ENCODE measurements at regions not wholly inside any gene's neighbourhood (a gene's known extent, or its start where the extent isn't known, plus 50 kb on each side); places are given as distances from the start of the nearest gene placed in this dataset.

- POLR2A ChIA-PET: no interaction called here
Observed at GRCh38 chr10:89153971-89154370, 53.1 kb downstream of the CH25H start.

GRCh38 chr10:89153116-89153515, 54.0 kb downstream of the CH25H start:
- Histone ChIP-seq H3K36me3 (ENCODE audit: control insufficient read depth in 4 of 4, insufficient read depth in 4 of 4, low read length in 3 of 4) (no peaks in the 10 kb centered on the region), H3K4me3 (ENCODE audit: control insufficient read depth in 1 of 7, extremely low read depth in 1 of 7, insufficient read depth in 4 of 7, low read depth in 2 of 7, low read length in 6 of 7) (no peak overlapping the region), H3K9me3 (ENCODE audit: control extremely low read depth in 1 of 5, control insufficient read depth in 4 of 5, insufficient read depth in 2 of 5, low read depth in 1 of 5, low read length in 4 of 5) (peaks cover 0 to 2% (median 0%) of the 10 kb centered on the region in 5 experiments), H3K27me3 (replicated peaks in 2 of 5; ENCODE audit: control insufficient read depth in 4 of 5, insufficient read depth in 5 of 5, low read length in 4 of 5) (no peaks in the 10 kb centered on the region), H3K27ac (ENCODE audit: insufficient read depth in 1 of 2, low read depth in 1 of 2, low read length in 2 of 2, poor library complexity in 1 of 2, severe bottlenecking in 2 of 2) (no peak overlapping the region), H3K4me1 (ENCODE audit: control extremely low read depth in 1 of 4, control insufficient read depth in 4 of 4, insufficient read depth in 4 of 4, low read length in 3 of 4) (peaks cover 0 to 3% (median 0%) of the 10 kb centered on the region in 4 experiments)
- CTCF ChIA-PET: no interaction called here
- DNase-seq: no peak
- POLR2A ChIA-PET: no interaction called here
- WGBS (ENCODE audit: insufficient coverage): 94% methylated on average over 2 of the region's 3 CpGs

More at GRCh38 chr10:89153971-89154370, 53.1 kb downstream of the CH25H start:
- H3K27ac ChIP-seq (ENCODE audit: insufficient read depth in 1 of 2, low read depth in 1 of 2, low read length in 2 of 2, poor library complexity in 1 of 2, severe bottlenecking in 2 of 2): no peak overlapping the region
- no peaks in the 10 kb centered on the region for H3K27me3 ChIP-seq (replicated peaks in 2 of 5; ENCODE audit: control insufficient read depth in 4 of 5, insufficient read depth in 5 of 5, low read length in 4 of 5)
- CTCF ChIA-PET: no interaction called here
- H3K4me3 ChIP-seq (ENCODE audit: control insufficient read depth in 1 of 7, extremely low read depth in 1 of 7, insufficient read depth in 4 of 7, low read depth in 2 of 7, low read length in 6 of 7): no peak overlapping the region
- peaks cover 0 to 12% (median under 1%) of the 10 kb centered on the region in 4 experiments for H3K4me1 ChIP-seq (ENCODE audit: control extremely low read depth in 1 of 4, control insufficient read depth in 4 of 4, insufficient read depth in 4 of 4, low read length in 3 of 4)
- no peaks in the 10 kb centered on the region for H3K9me3 ChIP-seq (ENCODE audit: control extremely low read depth in 1 of 5, control insufficient read depth in 4 of 5, insufficient read depth in 2 of 5, low read depth in 1 of 5, low read length in 4 of 5)
- DNase-seq: no peak
- WGBS (ENCODE audit: insufficient coverage): no CpG with 5 or more reads among the region's 1 CpG
- H3K36me3 ChIP-seq (ENCODE audit: control insufficient read depth in 4 of 4, insufficient read depth in 4 of 4, low read length in 3 of 4): no peaks in the 10 kb centered on the region

GRCh38 chr10:89151857-89152256, 55.3 kb downstream of the CH25H start:
- 100% methylated on average over 1 of the region's 2 CpGs for WGBS (ENCODE audit: insufficient coverage)

DNA sequence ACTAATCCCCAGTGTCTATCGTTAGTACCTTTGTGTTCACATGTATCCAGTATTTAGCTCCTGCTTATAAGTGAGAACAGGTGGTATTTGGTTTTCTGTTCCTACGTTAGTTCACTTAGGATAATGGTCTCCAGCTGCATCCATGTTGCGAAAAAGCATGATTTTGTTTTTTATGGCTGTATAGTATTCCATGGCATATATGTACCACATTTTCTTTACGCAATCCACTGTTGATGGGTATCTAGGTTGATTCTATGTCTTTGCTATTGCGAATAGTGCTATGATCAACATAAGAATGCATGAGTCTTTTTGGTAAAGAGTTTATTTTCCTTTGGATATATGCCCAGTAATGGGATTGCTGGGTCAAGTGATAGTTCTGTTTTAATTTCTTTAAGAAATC, 59.1 kb downstream of the CH25H start:
- DNase-seq: no peak
- 100% methylated on average over 1 of the region's 5 CpGs for WGBS (ENCODE audit: insufficient coverage)
- Histone ChIP-seq H3K4me3 (ENCODE audit: control insufficient read depth in 1 of 7, extremely low read depth in 1 of 7, insufficient read depth in 4 of 7, low read depth in 2 of 7, low read length in 6 of 7) (no peak overlapping the region), H3K9me3 (ENCODE audit: control extremely low read depth in 1 of 5, control insufficient read depth in 4 of 5, insufficient read depth in 2 of 5, low read depth in 1 of 5, low read length in 4 of 5) (peaks cover 0 to 2% (median 0%) of the 10 kb centered on the region in 5 experiments), H3K27me3 (replicated peaks in 2 of 5; ENCODE audit: control insufficient read depth in 4 of 5, insufficient read depth in 5 of 5, low read length in 4 of 5) (no peaks in the 10 kb centered on the region), H3K4me1 (ENCODE audit: control extremely low read depth in 1 of 4, control insufficient read depth in 4 of 4, insufficient read depth in 4 of 4, low read length in 3 of 4) (peaks cover 0 to 9% (median 4%) of the 10 kb centered on the region in 4 experiments), H3K36me3 (ENCODE audit: control insufficient read depth in 4 of 4, insufficient read depth in 4 of 4, low read length in 3 of 4) (no peaks in the 10 kb centered on the region), H3K27ac (ENCODE audit: insufficient read depth in 1 of 2, low read depth in 1 of 2, low read length in 2 of 2, poor library complexity in 1 of 2, severe bottlenecking in 2 of 2) (no peak overlapping the region)
- ChIA-PET CTCF (interaction anchor here (0.9 kb wide), 1 partner anchor 14 kb away, joined by 3 read pairs; no protein-coding TSS in a partner anchor), POLR2A (no interaction called here)

More at GRCh38 chr10:89151857-89152256, 55.3 kb downstream of the CH25H start:
- peaks cover 0 to 2% (median 0%) of the 10 kb centered on the region in 5 experiments for H3K9me3 ChIP-seq (ENCODE audit: control extremely low read depth in 1 of 5, control insufficient read depth in 4 of 5, insufficient read depth in 2 of 5, low read depth in 1 of 5, low read length in 4 of 5)
- H3K4me3 ChIP-seq (ENCODE audit: control insufficient read depth in 1 of 7, extremely low read depth in 1 of 7, insufficient read depth in 4 of 7, low read depth in 2 of 7, low read length in 6 of 7): no peak overlapping the region
- ChIA-PET CTCF (no interaction called here), POLR2A (no interaction called here)
- no peaks in the 10 kb centered on the region for H3K27me3 ChIP-seq (replicated peaks in 2 of 5; ENCODE audit: control insufficient read depth in 4 of 5, insufficient read depth in 5 of 5, low read length in 4 of 5)
- H3K36me3 ChIP-seq (ENCODE audit: control insufficient read depth in 4 of 4, insufficient read depth in 4 of 4, low read length in 3 of 4): no peaks in the 10 kb centered on the region
- H3K4me1 ChIP-seq (ENCODE audit: control extremely low read depth in 1 of 4, control insufficient read depth in 4 of 4, insufficient read depth in 4 of 4, low read length in 3 of 4): peaks cover 0 to 3% (median 0%) of the 10 kb centered on the region in 4 experiments
- H3K27ac ChIP-seq (ENCODE audit: insufficient read depth in 1 of 2, low read depth in 1 of 2, low read length in 2 of 2, poor library complexity in 1 of 2, severe bottlenecking in 2 of 2): no peak overlapping the region
- DNase-seq: no peak

GRCh38 chr10:89147256-89147655, 59.9 kb downstream of the CH25H start:
- WGBS (ENCODE audit: insufficient coverage): 100% methylated on average over 1 of the region's 2 CpGs
- no peak for DNase-seq
- H3K4me1 ChIP-seq (ENCODE audit: control extremely low read depth in 1 of 4, control insufficient read depth in 4 of 4, insufficient read depth in 4 of 4, low read length in 3 of 4): peaks cover 0 to 9% (median 4%) of the 10 kb centered on the region in 4 experiments

GRCh38 chr10:89144836-89145235, 62.3 kb downstream of the CH25H start:
- CTCF ChIA-PET: interaction anchor here (1.2 to 2.0 kb wide), 2 partner anchors 8 to 11 kb away, joined by 3 to 4 read pairs; no protein-coding TSS in a partner anchor
- POLR2A ChIA-PET: no interaction called here
- Histone ChIP-seq H3K27ac (ENCODE audit: insufficient read depth in 1 of 2, low read depth in 1 of 2, low read length in 2 of 2, poor library complexity in 1 of 2, severe bottlenecking in 2 of 2) (no peak overlapping the region), H3K9me3 (ENCODE audit: control extremely low read depth in 1 of 5, control insufficient read depth in 4 of 5, insufficient read depth in 2 of 5, low read depth in 1 of 5, low read length in 4 of 5) (peaks cover 0 to 2% (median 0%) of the 10 kb centered on the region in 5 experiments), H3K27me3 (replicated peaks in 2 of 5; ENCODE audit: control insufficient read depth in 4 of 5, insufficient read depth in 5 of 5, low read length in 4 of 5) (no peaks in the 10 kb centered on the region), H3K36me3 (ENCODE audit: control insufficient read depth in 4 of 4, insufficient read depth in 4 of 4, low read length in 3 of 4) (no peaks in the 10 kb centered on the region), H3K4me3 (ENCODE audit: control insufficient read depth in 1 of 7, extremely low read depth in 1 of 7, insufficient read depth in 4 of 7, low read depth in 2 of 7, low read length in 6 of 7) (no peak overlapping the region), H3K4me1 (ENCODE audit: control extremely low read depth in 1 of 4, control insufficient read depth in 4 of 4, insufficient read depth in 4 of 4, low read length in 3 of 4) (peaks cover 0 to 9% (median 4%) of the 10 kb centered on the region in 4 experiments)
- no peak for DNase-seq
- 20% methylated on average over 1 of the region's 4 CpGs for WGBS (ENCODE audit: insufficient coverage)

More at GRCh38 chr10:89147256-89147655, 59.9 kb downstream of the CH25H start:
- ChIA-PET POLR2A (no interaction called here), CTCF (no interaction called here)
- Histone ChIP-seq H3K36me3 (ENCODE audit: control insufficient read depth in 4 of 4, insufficient read depth in 4 of 4, low read length in 3 of 4) (no peaks in the 10 kb centered on the region), H3K27me3 (replicated peaks in 2 of 5; ENCODE audit: control insufficient read depth in 4 of 5, insufficient read depth in 5 of 5, low read length in 4 of 5) (no peaks in the 10 kb centered on the region), H3K27ac (ENCODE audit: insufficient read depth in 1 of 2, low read depth in 1 of 2, low read length in 2 of 2, poor library complexity in 1 of 2, severe bottlenecking in 2 of 2) (no peak overlapping the region), H3K9me3 (ENCODE audit: control extremely low read depth in 1 of 5, control insufficient read depth in 4 of 5, insufficient read depth in 2 of 5, low read depth in 1 of 5, low read length in 4 of 5) (peaks cover 0 to 2% (median 0%) of the 10 kb centered on the region in 5 experiments), H3K4me3 (ENCODE audit: control insufficient read depth in 1 of 7, extremely low read depth in 1 of 7, insufficient read depth in 4 of 7, low read depth in 2 of 7, low read length in 6 of 7) (no peak overlapping the region)

GRCh38 chr10:89142590-89142989, 64.5 kb downstream of the CH25H start:
- Histone ChIP-seq H3K27me3 (replicated peaks in 2 of 5; ENCODE audit: control insufficient read depth in 4 of 5, insufficient read depth in 5 of 5, low read length in 4 of 5) (no peaks in the 10 kb centered on the region), H3K36me3 (ENCODE audit: control insufficient read depth in 4 of 4, insufficient read depth in 4 of 4, low read length in 3 of 4) (no peaks in the 10 kb centered on the region), H3K4me1 (ENCODE audit: control extremely low read depth in 1 of 4, control insufficient read depth in 4 of 4, insufficient read depth in 4 of 4, low read length in 3 of 4) (peaks cover 0 to 9% (median 4%) of the 10 kb centered on the region in 4 experiments), H3K27ac (ENCODE audit: insufficient read depth in 1 of 2, low read depth in 1 of 2, low read length in 2 of 2, poor library complexity in 1 of 2, severe bottlenecking in 2 of 2) (no peak overlapping the region), H3K9me3 (ENCODE audit: control extremely low read depth in 1 of 5, control insufficient read depth in 4 of 5, insufficient read depth in 2 of 5, low read depth in 1 of 5, low read length in 4 of 5) (no peaks in the 10 kb centered on the region), H3K4me3 (ENCODE audit: control insufficient read depth in 1 of 7, extremely low read depth in 1 of 7, insufficient read depth in 4 of 7, low read depth in 2 of 7, low read length in 6 of 7) (no peak overlapping the region)
- WGBS (ENCODE audit: insufficient coverage): 95% methylated on average over 2 of the region's 2 CpGs
- ChIA-PET CTCF (no interaction called here), POLR2A (no interaction called here)
- DNase-seq: no peak

All from common myeloid progenitor, CD34-positive (primary cell).